GM12878 (cell line): ENCODE measurements at regions not wholly inside any gene's neighbourhood (a gene's known extent, or its start where the extent isn't known, plus 50 kb on each side); places are given as distances from the start of the nearest gene placed in this dataset.

Source experiments
- ATAC-seq: fragments of 200-7000 bp; cut with Tn5 transposase; 3 replicates; pipeline ENCODE4 v1.9.1; 2020; ENCODE audit warnings: mild to moderate bottlenecking, moderate library complexity
- BruUV-seq: library from RNA; stranded (reverse); fragments of 400-500 nt; replicated peaks from 2 replicates; lab custom pipeline; 2021; lab: Mats Ljungman, UMichigan
- CTCF ChIA-PET: fragments of 300-600 bp; sonication (Branson Sonifier 250); formaldehyde crosslinking; extraction: SDS; loops from one replicate; lab custom pipeline; 2021; ENCODE audit warnings: inconsistent platforms; lab: Yijun Ruan, JAX
- POLR2A ChIA-PET: fragments of 350-600 bp; formaldehyde crosslinking; extraction: SDS; loops from one replicate; lab custom pipeline; 2021; ENCODE audit warnings: inconsistent platforms; lab: Charles Lee
- RAD21 ChIA-PET: fragments of 300-600 bp; sonication (Branson Sonifier 250); formaldehyde crosslinking; loops from one replicate; lab custom pipeline; 2023; ENCODE audit warnings: antibody characterized with exemption; ENCODE audit not compliant: unreplicated experiment; lab: Charles Lee
- SMC1A ChIA-PET: fragments of 300-600 bp; sonication (Branson Sonifier 250); formaldehyde crosslinking; loops from one replicate; lab custom pipeline; 2023; ENCODE audit not compliant: unreplicated experiment, uncharacterized antibody; lab: Charles Lee
- DNase-seq: peaks from one replicate; pipeline ENCODE4 v3.0.0-alpha.2; 2011; ENCODE audit warnings: low read depth, low spot score
- FAIRE-seq: peaks from 3 replicates; lab custom pipeline; 2011; peaks lifted over from hg19 to GRCh38; lab: Jason Lieb, UNC
- H2AFZ ChIP-seq: 2 replicates; pipeline ENCODE4 v1.6.0; 2011; ENCODE audit warnings: low read depth, low read length, control low read depth; ENCODE audit not compliant: control insufficient read depth
- H3K27ac ChIP-seq: 2 replicates; pipeline ENCODE4 v1.5.1; 2011; ENCODE audit warnings: control low read depth; ENCODE audit not compliant: control insufficient read depth, insufficient read depth
- H3K27me3 ChIP-seq, 2 experiments: replicated peaks in 1 of 2; 2 replicates each; pipeline versions ENCODE4 v1.6.0 to v1.6.1; 2011; ENCODE audit warnings: low read length in 1 of 2; ENCODE audit not compliant: control insufficient read depth in 2 of 2, insufficient read depth in 2 of 2
- H3K36me3 ChIP-seq, 2 experiments: 2 replicates each; pipeline ENCODE4 v1.5.1; 2011; ENCODE audit warnings: low read length in 1 of 2; ENCODE audit not compliant: control insufficient read depth in 2 of 2, insufficient read depth in 2 of 2
- H3K4me1 ChIP-seq: 2 replicates; pipeline ENCODE4 v1.6.1; 2011; ENCODE audit warnings: mild to moderate bottlenecking, low read length, moderate library complexity, mixed read lengths; ENCODE audit not compliant: control insufficient read depth, insufficient read depth
- H3K4me2 ChIP-seq: 2 replicates; pipeline ENCODE4 v1.6.0; 2011; ENCODE audit warnings: control low read depth; ENCODE audit not compliant: control insufficient read depth, insufficient read depth
- H3K4me3 ChIP-seq: fragments of 200-600 bp; sonication (generic); 2 replicates; pipeline ENCODE4 v1.5.1; 2016
- H3K79me2 ChIP-seq: 2 replicates; pipeline ENCODE4 v1.6.0; 2011; ENCODE audit warnings: low read length; ENCODE audit not compliant: control insufficient read depth, insufficient read depth
- H3K9ac ChIP-seq: 2 replicates; pipeline ENCODE4 v1.8.0; 2011; ENCODE audit warnings: low read length, control low read depth, mixed read lengths; ENCODE audit not compliant: control insufficient read depth, insufficient read depth
- H3K9me3 ChIP-seq: replicated peaks from 3 replicates; pipeline ENCODE4 v1.5.1; 2011; ENCODE audit warnings: mild to moderate bottlenecking, low read length; ENCODE audit not compliant: control insufficient read depth, insufficient read depth
- H4K20me1 ChIP-seq: 2 replicates; pipeline ENCODE4 v1.6.0; 2011; ENCODE audit not compliant: control insufficient read depth, insufficient read depth
- CBX5 ChIP-seq: sonication (generic); IDR thresholded peaks from 2 replicates; pipeline ENCODE4 v1.6.1; 2016; ENCODE audit warnings: low read depth, moderate library complexity, mild to moderate bottlenecking, inconsistent platforms
- EP300 ChIP-seq, 2 experiments: fragments of 150-350 bp in 1 of 2; IDR thresholded peaks; 2 replicates each; pipeline ENCODE4 v1.6.1; 2011 to 2012; ENCODE audit warnings: low read depth in 2 of 2, low read length in 2 of 2, borderline replicate concordance in 1 of 2, improper control_type of control experiment in 1 of 2, inconsistent platforms in 1 of 2; ENCODE audit not compliant: control insufficient read depth in 1 of 2
- ETV6 ChIP-seq, 2 experiments: fragments of 450-650 bp in 1 of 2; IDR thresholded peaks in 1 of 2; conservative IDR thresholded peaks in 1 of 2; 2 replicates each; pipeline ENCODE4 v1.6.1; 2014; ENCODE audit warnings: antibody characterized with exemption in 1 of 2, borderline replicate concordance in 1 of 2, low read depth in 1 of 2, mild to moderate bottlenecking in 1 of 2, moderate library complexity in 1 of 2
- EZH2 ChIP-seq: IDR thresholded peaks from 2 replicates; pipeline ENCODE4 v1.6.1; 2012; ENCODE audit warnings: low read depth, mild to moderate bottlenecking, control low read depth, inconsistent platforms, low read length, borderline replicate concordance; ENCODE audit not compliant: control insufficient read depth
- FOXK2 ChIP-seq: fragments of 450-650 bp; IDR thresholded peaks from 2 replicates; pipeline ENCODE4 v1.6.1; 2017; ENCODE audit warnings: mild to moderate bottlenecking, moderate library complexity
- FOXM1 ChIP-seq: IDR thresholded peaks from 2 replicates; pipeline ENCODE4 v1.6.1; 2012; ENCODE audit warnings: low read depth, mild to moderate bottlenecking, inconsistent platforms, low read length, moderate library complexity
- HDGF ChIP-seq: fragments of 450-650 bp; IDR thresholded peaks from 2 replicates; pipeline ENCODE4 v1.6.1; 2016; ENCODE audit warnings: antibody characterized with exemption
- KDM1A ChIP-seq: fragments of 200-600 bp; sonication (generic); IDR thresholded peaks from 2 replicates; pipeline ENCODE4 v1.6.1; 2016; ENCODE audit warnings: borderline replicate concordance
- KLF5 ChIP-seq: fragments of 450-650 bp; IDR thresholded peaks from 2 replicates; pipeline ENCODE4 v1.6.1; 2014; ENCODE audit warnings: mild to moderate bottlenecking; ENCODE audit not compliant: partially characterized antibody
- RBBP5 ChIP-seq: fragments of 200-600 bp; sonication (generic); conservative IDR thresholded peaks from 2 replicates; pipeline ENCODE4 v1.6.1; 2016
- RELB ChIP-seq: fragments of 450-650 bp; IDR thresholded peaks from 2 replicates; pipeline ENCODE4 v1.6.1; 2017; ENCODE audit warnings: low read depth, mild to moderate bottlenecking, moderate library complexity
- REST ChIP-seq: IDR thresholded peaks from 2 replicates; pipeline ENCODE4 v1.6.1; 2012; ENCODE audit warnings: mild to moderate bottlenecking, low read depth, low read length
- SIN3A ChIP-seq: IDR thresholded peaks from 2 replicates; pipeline ENCODE4 v1.6.1; 2012; ENCODE audit warnings: low read depth, low read length, improper control_type of control experiment
- ZNF24 ChIP-seq: fragments of 450-650 bp; IDR thresholded peaks from 2 replicates; pipeline ENCODE4 v1.6.1; 2017; ENCODE audit warnings: antibody characterized with exemption, mild to moderate bottlenecking
- WGBS: methylation state at CpG from one replicate; pipeline ENCODE4 v1.1.6; 2016; ENCODE audit warnings: low lambda C conversion rate; ENCODE audit not compliant: insufficient replicate concordance, insufficient coverage; ENCODE audit errors: missing lambda C conversion rate; 5-methylcytosine and 5-hydroxymethylcytosine counted together
- in situ Hi-C: fragments of 300-500 bp; cut with MboI; formaldehyde crosslinking; loops from 9 replicates; pipeline ENCODE4 v1.14.3; 2018; ENCODE audit warnings: mixed read lengths
- intact Hi-C: fragments of 100-400 bp; cut with micrococcal nuclease; formaldehyde crosslinking; loops from one replicate; pipeline ENCODE4 v1.14.2; 2022; ENCODE audit not compliant: unreplicated experiment

- 24% methylated on average over 2 of the region's 2 CpGs for WGBS
- no peaks in the 10 kb centered on the region for H3K9me3 ChIP-seq
- no TSS peak for BruUV-seq
- ChIA-PET RAD21 (no interaction called here), POLR2A (no interaction called here), SMC1A (no interaction called here), CTCF (no interaction called here)
- intact Hi-C loops, result no loop called here
- no peak for ATAC-seq
- no peaks in the 10 kb centered on the region for H3K4me1 ChIP-seq
- H3K27me3 ChIP-seq, result no peaks in the 10 kb centered on the region
- no peak for DNase-seq
- H3K4me2 ChIP-seq, result no peak overlapping the region
- no peak overlapping the region for H3K4me3 ChIP-seq
- no peaks in the 10 kb centered on the region for H3K79me2 ChIP-seq
- H3K36me3 ChIP-seq, result no peaks in the 10 kb centered on the region
- no peak for TF ChIP-seq HDGF
- no peak for TF ChIP-seq FOXK2
- no peak for TF ChIP-seq RELB
- TF ChIP-seq SIN3A, result no peak
- no peak for TF ChIP-seq EZH2
- TF ChIP-seq REST, result no peak
- no peak for TF ChIP-seq KDM1A
- TF ChIP-seq RBBP5, result no peak
- no peak for TF ChIP-seq CBX5
- no peak for TF ChIP-seq KLF5
- no peak for TF ChIP-seq EP300 (IDR thresholded peaks at IDR 0.05; ENCODE audit: borderline replicate concordance in 1 of 2, control insufficient read depth in 1 of 2, low read depth in 2 of 2, low read length in 2 of 2)
- no peak for TF ChIP-seq ZNF24
- no peak for TF ChIP-seq ETV6 (conservative IDR thresholded peaks at IDR 0.05 in 1 of 2, IDR thresholded peaks at IDR 0.05 in 1 of 2; ENCODE audit: borderline replicate concordance in 1 of 2, low read depth in 1 of 2)
- no peak for TF ChIP-seq FOXM1
- in situ Hi-C loops, result no loop called here
- H3K27ac ChIP-seq, result no peak overlapping the region
- no peaks in the 10 kb centered on the region for H4K20me1 ChIP-seq
- H2AFZ ChIP-seq, result no peak overlapping the region
- H3K9ac ChIP-seq, result no peak overlapping the region
- FAIRE-seq, result no peak
Measured at GRCh38 chr2:123283431-123283830, 741.7 kb upstream of the CNTNAP5 start.
